H1 (cell line): ENCODE measurements at regions not wholly inside any gene's neighbourhood (a gene's known extent, or its start where the extent isn't known, plus 50 kb on each side); places are given as distances from the start of the nearest gene placed in this dataset.

Source experiments
- CEBPB ChIP-seq: IDR thresholded peaks from 2 replicates; pipeline ENCODE4 v1.6.1; 2012; ENCODE audit warnings: low read depth, low read length
- CHD2 ChIP-seq: IDR thresholded peaks from 2 replicates; pipeline ENCODE4 v1.6.1; 2012; ENCODE audit warnings: low read length, improper control_type of control experiment
- EGR1 ChIP-seq: IDR thresholded peaks from 2 replicates; pipeline ENCODE4 v1.6.1; 2011; ENCODE audit warnings: low read depth, low read length, borderline replicate concordance
- NANOG ChIP-seq: IDR thresholded peaks from 2 replicates; pipeline ENCODE4 v1.6.1; 2011; ENCODE audit warnings: low read length, low read depth, mild to moderate bottlenecking, inconsistent platforms; ENCODE audit not compliant: insufficient read depth, poor library complexity, severe bottlenecking
- RXRA ChIP-seq: IDR thresholded peaks from 2 replicates; pipeline ENCODE4 v1.6.1; 2011; ENCODE audit warnings: low read depth, mild to moderate bottlenecking, low read length, moderate library complexity; ENCODE audit not compliant: insufficient read depth
- TBP ChIP-seq: IDR thresholded peaks from 2 replicates; pipeline ENCODE4 v1.6.1; 2011; ENCODE audit warnings: low read depth, low read length, improper control_type of control experiment
- TF ChIP-seq, protein P1 (sequence below): IDR thresholded peaks from 2 replicates; pipeline ENCODE4 v1.6.1; 2011; ENCODE audit warnings: low read length, improper control_type of control experiment
- TF ChIP-seq, protein P2 (sequence below): fragments of 300-600 bp; sonication (generic); IDR thresholded peaks from 2 replicates; pipeline ENCODE4 v1.7.1; 2012; ENCODE audit warnings: low read length, moderate library complexity, mild to moderate bottlenecking, inconsistent platforms; ENCODE audit not compliant: insufficient replicate concordance

DNA sequence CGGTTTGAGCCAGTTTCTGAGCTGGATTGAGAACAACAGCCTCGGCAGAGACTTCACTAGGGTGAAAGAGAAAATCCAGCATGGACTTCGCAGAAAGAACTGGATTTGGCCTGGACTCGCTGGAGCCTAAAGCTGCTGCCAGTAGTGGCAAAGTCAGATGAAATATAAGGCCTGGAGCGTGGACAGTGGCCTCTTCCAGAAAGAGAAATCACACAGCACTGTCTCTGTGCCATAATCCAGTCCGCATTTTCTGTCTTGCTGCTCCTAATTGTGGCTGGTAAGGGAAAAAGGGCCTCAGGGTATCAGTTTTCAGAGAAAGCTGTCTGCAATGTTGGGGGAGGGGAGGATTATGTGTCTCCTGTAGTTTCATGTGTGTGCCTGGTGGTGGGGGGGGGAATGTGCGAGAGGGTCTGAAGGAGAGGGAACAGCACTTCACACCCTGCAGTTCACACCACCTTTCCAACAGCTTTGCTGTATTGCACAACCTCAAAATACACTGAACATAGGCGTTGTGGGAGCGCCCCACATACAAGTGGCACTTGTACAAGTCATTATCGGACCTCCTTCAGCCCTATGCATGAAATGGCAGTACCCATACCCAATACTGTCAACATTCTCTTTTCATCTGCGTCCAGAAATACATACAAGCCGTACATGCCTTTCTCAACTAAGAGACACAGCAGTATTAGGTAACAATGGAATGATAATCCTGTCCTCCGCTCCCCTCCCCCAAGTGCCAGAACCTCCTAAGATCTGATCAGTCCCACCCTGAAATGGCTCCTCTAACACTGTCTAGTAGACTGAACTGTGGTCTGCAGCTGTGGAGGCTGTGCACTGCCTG, 107.5 kb upstream of the ATF7IP start (continued):
- TF ChIP-seq NANOG (no peak), CHD2 (peak; percentile 60; the same call in 1 of the 2 replicates), CEBPB (peak; percentile 97), EGR1 (peak; percentile 95), RXRA (0 out of 2 replicates have a peak, but pooled peaks have one; percentile 9), TBP (0 out of 2 replicates have a peak, but pooled peaks have one; percentile 2)
- TF ChIP-seq, protein P1, sequence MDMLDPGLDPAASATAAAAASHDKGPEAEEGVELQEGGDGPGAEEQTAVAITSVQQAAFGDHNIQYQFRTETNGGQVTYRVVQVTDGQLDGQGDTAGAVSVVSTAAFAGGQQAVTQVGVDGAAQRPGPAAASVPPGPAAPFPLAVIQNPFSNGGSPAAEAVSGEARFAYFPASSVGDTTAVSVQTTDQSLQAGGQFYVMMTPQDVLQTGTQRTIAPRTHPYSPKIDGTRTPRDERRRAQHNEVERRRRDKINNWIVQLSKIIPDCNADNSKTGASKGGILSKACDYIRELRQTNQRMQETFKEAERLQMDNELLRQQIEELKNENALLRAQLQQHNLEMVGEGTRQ: no peak
- TF ChIP-seq, protein P2, sequence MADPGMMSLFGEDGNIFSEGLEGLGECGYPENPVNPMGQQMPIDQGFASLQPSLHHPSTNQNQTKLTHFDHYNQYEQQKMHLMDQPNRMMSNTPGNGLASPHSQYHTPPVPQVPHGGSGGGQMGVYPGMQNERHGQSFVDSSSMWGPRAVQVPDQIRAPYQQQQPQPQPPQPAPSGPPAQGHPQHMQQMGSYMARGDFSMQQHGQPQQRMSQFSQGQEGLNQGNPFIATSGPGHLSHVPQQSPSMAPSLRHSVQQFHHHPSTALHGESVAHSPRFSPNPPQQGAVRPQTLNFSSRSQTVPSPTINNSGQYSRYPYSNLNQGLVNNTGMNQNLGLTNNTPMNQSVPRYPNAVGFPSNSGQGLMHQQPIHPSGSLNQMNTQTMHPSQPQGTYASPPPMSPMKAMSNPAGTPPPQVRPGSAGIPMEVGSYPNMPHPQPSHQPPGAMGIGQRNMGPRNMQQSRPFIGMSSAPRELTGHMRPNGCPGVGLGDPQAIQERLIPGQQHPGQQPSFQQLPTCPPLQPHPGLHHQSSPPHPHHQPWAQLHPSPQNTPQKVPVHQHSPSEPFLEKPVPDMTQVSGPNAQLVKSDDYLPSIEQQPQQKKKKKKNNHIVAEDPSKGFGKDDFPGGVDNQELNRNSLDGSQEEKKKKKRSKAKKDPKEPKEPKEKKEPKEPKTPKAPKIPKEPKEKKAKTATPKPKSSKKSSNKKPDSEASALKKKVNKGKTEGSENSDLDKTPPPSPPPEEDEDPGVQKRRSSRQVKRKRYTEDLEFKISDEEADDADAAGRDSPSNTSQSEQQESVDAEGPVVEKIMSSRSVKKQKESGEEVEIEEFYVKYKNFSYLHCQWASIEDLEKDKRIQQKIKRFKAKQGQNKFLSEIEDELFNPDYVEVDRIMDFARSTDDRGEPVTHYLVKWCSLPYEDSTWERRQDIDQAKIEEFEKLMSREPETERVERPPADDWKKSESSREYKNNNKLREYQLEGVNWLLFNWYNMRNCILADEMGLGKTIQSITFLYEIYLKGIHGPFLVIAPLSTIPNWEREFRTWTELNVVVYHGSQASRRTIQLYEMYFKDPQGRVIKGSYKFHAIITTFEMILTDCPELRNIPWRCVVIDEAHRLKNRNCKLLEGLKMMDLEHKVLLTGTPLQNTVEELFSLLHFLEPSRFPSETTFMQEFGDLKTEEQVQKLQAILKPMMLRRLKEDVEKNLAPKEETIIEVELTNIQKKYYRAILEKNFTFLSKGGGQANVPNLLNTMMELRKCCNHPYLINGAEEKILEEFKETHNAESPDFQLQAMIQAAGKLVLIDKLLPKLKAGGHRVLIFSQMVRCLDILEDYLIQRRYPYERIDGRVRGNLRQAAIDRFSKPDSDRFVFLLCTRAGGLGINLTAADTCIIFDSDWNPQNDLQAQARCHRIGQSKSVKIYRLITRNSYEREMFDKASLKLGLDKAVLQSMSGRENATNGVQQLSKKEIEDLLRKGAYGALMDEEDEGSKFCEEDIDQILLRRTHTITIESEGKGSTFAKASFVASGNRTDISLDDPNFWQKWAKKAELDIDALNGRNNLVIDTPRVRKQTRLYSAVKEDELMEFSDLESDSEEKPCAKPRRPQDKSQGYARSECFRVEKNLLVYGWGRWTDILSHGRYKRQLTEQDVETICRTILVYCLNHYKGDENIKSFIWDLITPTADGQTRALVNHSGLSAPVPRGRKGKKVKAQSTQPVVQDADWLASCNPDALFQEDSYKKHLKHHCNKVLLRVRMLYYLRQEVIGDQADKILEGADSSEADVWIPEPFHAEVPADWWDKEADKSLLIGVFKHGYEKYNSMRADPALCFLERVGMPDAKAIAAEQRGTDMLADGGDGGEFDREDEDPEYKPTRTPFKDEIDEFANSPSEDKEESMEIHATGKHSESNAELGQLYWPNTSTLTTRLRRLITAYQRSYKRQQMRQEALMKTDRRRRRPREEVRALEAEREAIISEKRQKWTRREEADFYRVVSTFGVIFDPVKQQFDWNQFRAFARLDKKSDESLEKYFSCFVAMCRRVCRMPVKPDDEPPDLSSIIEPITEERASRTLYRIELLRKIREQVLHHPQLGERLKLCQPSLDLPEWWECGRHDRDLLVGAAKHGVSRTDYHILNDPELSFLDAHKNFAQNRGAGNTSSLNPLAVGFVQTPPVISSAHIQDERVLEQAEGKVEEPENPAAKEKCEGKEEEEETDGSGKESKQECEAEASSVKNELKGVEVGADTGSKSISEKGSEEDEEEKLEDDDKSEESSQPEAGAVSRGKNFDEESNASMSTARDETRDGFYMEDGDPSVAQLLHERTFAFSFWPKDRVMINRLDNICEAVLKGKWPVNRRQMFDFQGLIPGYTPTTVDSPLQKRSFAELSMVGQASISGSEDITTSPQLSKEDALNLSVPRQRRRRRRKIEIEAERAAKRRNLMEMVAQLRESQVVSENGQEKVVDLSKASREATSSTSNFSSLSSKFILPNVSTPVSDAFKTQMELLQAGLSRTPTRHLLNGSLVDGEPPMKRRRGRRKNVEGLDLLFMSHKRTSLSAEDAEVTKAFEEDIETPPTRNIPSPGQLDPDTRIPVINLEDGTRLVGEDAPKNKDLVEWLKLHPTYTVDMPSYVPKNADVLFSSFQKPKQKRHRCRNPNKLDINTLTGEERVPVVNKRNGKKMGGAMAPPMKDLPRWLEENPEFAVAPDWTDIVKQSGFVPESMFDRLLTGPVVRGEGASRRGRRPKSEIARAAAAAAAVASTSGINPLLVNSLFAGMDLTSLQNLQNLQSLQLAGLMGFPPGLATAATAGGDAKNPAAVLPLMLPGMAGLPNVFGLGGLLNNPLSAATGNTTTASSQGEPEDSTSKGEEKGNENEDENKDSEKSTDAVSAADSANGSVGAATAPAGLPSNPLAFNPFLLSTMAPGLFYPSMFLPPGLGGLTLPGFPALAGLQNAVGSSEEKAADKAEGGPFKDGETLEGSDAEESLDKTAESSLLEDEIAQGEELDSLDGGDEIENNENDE: peak; percentile 71
